ENCODE measurements at regions not wholly inside any gene's neighbourhood (a gene's known extent, or its start where the extent isn't known, plus 50 kb on each side); places are given as distances from the start of the nearest gene placed in this dataset.

DNA sequence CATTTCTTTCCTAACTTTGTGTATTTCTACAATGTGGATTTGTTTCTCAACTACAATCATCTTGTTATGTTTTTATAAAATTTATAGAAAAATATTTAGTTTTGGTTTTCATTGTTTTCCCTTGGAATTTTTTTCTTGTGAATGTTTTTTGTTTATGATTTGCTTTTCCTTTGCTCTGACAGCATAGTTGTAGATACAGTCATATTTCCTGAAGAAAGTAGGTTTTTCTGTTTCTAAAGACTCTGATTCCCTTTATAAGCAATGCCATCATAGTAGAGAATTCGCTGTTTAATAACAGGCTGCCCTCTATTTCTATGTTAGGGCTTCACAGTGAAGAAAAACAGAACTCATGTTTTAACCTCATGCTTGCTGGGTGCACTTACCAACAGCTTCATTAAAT is 482.3 kb downstream of the ZBBX start:
- H3K36me3 ChIP-seq (replicated peaks in 1 of 2; ENCODE audit: control insufficient read depth in 1 of 2, insufficient read depth in 2 of 2, low read length in 2 of 2) = no peaks in the 10 kb centered on the region
- H3K79me2 ChIP-seq (ENCODE audit: insufficient read depth, low read length) = no peaks in the 10 kb centered on the region
- no peak overlapping the region for H2AFZ ChIP-seq (ENCODE audit: low read length)
- ChIA-PET POLR2A (no interaction called here), CTCF (ENCODE audit: low intra/inter-chr PET ratio, low total read pairs) (no interaction called here)
- H4K20me1 ChIP-seq (ENCODE audit: insufficient read depth, low read length) = no peaks in the 10 kb centered on the region
- no peak overlapping the region for H3K4me3 ChIP-seq (replicated peaks in 1 of 3; ENCODE audit: insufficient read depth in 1 of 3, low read depth in 2 of 3, low read length in 3 of 3)
- no peak overlapping the region for H3K27ac ChIP-seq (ENCODE audit: extremely low read length, insufficient read depth, low read length)
- no peaks in the 10 kb centered on the region for H3K4me1 ChIP-seq (ENCODE audit: insufficient read depth, low read length)
- in situ Hi-C loops (cut with HindIII; ENCODE audit: extremely low pct_ligation_motif_present, low pct_unique_long_range_greater_than_20kb) = no loop called here
- no peaks in the 10 kb centered on the region for H3K9me3 ChIP-seq (ENCODE audit: low read length)
- WGBS (ENCODE audit: low lambda C conversion rate) = 0% methylated on average over 1 of the region's 1 CpG
- H3K4me2 ChIP-seq (ENCODE audit: low read depth, low read length) = no peak overlapping the region
- no peak overlapping the region for H3K9ac ChIP-seq (ENCODE audit: insufficient read depth, low read depth, low read length)
- intact Hi-C loops (cut with micrococcal nuclease; ENCODE audit: unreplicated experiment) = no loop called here
- no TSS peak for BruUV-seq (replicated peaks)
- DNase-seq (ENCODE audit: low spot score) (no peak), FAIRE-seq (no peak), ATAC-seq (no peak)
- no peaks in the 10 kb centered on the region for H3K27me3 ChIP-seq (ENCODE audit: control insufficient read depth in 1 of 2, insufficient read depth in 2 of 2, low read length in 2 of 2)
- TF ChIP-seq ZNF777 (CRISPR knock-in tag; IDR thresholded peaks at IDR 0.05) = no peak
- TF ChIP-seq ONECUT2 (CRISPR knock-in tag; IDR thresholded peaks at IDR 0.05) = no peak
- TF ChIP-seq XBP1 (CRISPR knock-in tag; IDR thresholded peaks at IDR 0.05) = no peak
- no peak for TF ChIP-seq RBM39 (IDR thresholded peaks at IDR 0.05; ENCODE audit: low read depth, low read length, poor library complexity, severe bottlenecking)
- no peak for TF ChIP-seq RBAK (CRISPR knock-in tag; IDR thresholded peaks at IDR 0.05)
- no peak for TF ChIP-seq NFYB (CRISPR knock-in tag; IDR thresholded peaks at IDR 0.05)

DNA sequence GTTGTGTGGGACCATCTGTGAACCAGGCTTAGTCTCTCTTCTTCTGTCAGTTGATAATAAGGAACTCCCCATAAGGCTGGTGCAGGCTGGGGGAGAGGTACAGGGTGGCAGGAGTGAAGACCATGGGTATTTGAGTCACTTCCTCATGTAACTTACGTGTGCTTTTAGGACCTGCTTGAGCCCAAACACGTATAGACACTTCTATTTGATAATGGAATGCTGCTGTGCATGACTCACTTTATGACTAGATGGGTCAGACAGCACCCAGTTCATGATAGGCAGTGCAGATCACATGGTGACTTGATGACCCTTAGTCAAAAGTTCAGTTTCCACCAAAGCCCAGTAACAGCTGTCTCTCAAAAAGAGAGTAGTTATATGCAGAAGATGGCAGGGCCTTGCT is 490.9 kb downstream of the ZBBX start:
- Histone ChIP-seq H3K36me3 (replicated peaks in 1 of 2; ENCODE audit: control insufficient read depth in 1 of 2, insufficient read depth in 2 of 2, low read length in 2 of 2) (no peaks in the 10 kb centered on the region), H3K27me3 (ENCODE audit: control insufficient read depth in 1 of 2, insufficient read depth in 2 of 2, low read length in 2 of 2) (no peaks in the 10 kb centered on the region), H3K9ac (ENCODE audit: insufficient read depth, low read depth, low read length) (no peak overlapping the region), H3K4me3 (replicated peaks in 1 of 3; ENCODE audit: insufficient read depth in 1 of 3, low read depth in 2 of 3, low read length in 3 of 3) (no peak overlapping the region), H2AFZ (ENCODE audit: low read length) (no peak overlapping the region), H3K4me2 (ENCODE audit: low read depth, low read length) (no peak overlapping the region), H3K79me2 (ENCODE audit: insufficient read depth, low read length) (no peaks in the 10 kb centered on the region), H3K9me3 (ENCODE audit: low read length) (no peaks in the 10 kb centered on the region), H3K27ac (ENCODE audit: extremely low read length, insufficient read depth, low read length) (no peak overlapping the region), H3K4me1 (ENCODE audit: insufficient read depth, low read length) (no peaks in the 10 kb centered on the region), H4K20me1 (ENCODE audit: insufficient read depth, low read length) (no peaks in the 10 kb centered on the region)
- in situ Hi-C loops (cut with HindIII; ENCODE audit: extremely low pct_ligation_motif_present, low pct_unique_long_range_greater_than_20kb) = no loop called here
- no TSS peak for BruUV-seq (replicated peaks)
- intact Hi-C loops (cut with micrococcal nuclease; ENCODE audit: unreplicated experiment) = no loop called here
- 7% methylated on average over 2 of the region's 2 CpGs for WGBS (ENCODE audit: low lambda C conversion rate)
- no peak for FAIRE-seq
- DNase-seq (ENCODE audit: low spot score) = no peak
- ChIA-PET CTCF (ENCODE audit: low intra/inter-chr PET ratio, low total read pairs) (no interaction called here), POLR2A (no interaction called here)
- TF ChIP-seq PHB2 (IDR thresholded peaks at IDR 0.05; ENCODE audit: partially characterized antibody) (no peak), CHD2 (IDR thresholded peaks at IDR 0.05; ENCODE audit: low read depth, low read length) (no peak), ZNF839 (CRISPR knock-in tag; IDR thresholded peaks at IDR 0.05; ENCODE audit: borderline replicate concordance) (no peak), ZMYM2 (CRISPR knock-in tag; IDR thresholded peaks at IDR 0.05) (no peak), KDM4B (CRISPR knock-in tag; IDR thresholded peaks at IDR 0.05) (no peak), ZNF17 (CRISPR knock-in tag; IDR thresholded peaks at IDR 0.05) (no peak)
- TF ChIP-seq, protein P1, sequence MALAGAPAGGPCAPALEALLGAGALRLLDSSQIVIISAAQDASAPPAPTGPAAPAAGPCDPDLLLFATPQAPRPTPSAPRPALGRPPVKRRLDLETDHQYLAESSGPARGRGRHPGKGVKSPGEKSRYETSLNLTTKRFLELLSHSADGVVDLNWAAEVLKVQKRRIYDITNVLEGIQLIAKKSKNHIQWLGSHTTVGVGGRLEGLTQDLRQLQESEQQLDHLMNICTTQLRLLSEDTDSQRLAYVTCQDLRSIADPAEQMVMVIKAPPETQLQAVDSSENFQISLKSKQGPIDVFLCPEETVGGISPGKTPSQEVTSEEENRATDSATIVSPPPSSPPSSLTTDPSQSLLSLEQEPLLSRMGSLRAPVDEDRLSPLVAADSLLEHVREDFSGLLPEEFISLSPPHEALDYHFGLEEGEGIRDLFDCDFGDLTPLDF (CRISPR knock-in tag; IDR thresholded peaks at IDR 0.05) = no peak
- TF ChIP-seq, protein P2, sequence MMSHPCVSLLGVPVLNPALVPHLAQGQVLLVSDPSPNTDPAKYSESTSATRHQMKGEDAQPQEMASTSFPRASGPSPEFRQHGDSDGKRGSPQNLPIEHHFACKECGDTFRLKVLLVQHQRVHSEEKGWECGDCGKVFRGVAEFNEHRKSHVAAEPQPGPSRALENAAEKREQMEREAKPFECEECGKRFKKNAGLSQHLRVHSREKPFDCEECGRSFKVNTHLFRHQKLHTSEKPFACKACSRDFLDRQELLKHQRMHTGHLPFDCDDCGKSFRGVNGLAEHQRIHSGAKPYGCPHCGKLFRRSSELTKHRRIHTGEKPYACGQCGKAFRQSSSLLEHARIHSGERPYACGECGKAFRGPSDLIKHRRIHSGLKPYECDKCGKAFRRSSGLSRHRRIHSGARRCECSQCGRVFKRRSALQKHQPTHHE (CRISPR knock-in tag; IDR thresholded peaks at IDR 0.05; ENCODE audit: borderline replicate concordance) = no peak
- ATAC-seq = no peak

All from HepG2 (cell line).